A549 (cell line): ENCODE measurements at regions not wholly inside any gene's neighbourhood (a gene's known extent, or its start where the extent isn't known, plus 50 kb on each side); places are given as distances from the start of the nearest gene placed in this dataset.

Source experiments
- ATAC-seq, 2 experiments: fragments of 200-7000 bp in 1 of 2; fragments of >200 bp in 1 of 2; cut with Nextera tagmentation in 1 of 2; cut with Tn5 transposase in 1 of 2; 3 replicates each; pipeline versions ENCODE4 v1.8.0 to v1.9.1; 2018 to 2020; ENCODE audit warnings: mild to moderate bottlenecking in 1 of 2, moderate library complexity in 1 of 2
- CTCF ChIA-PET: fragments of 300-600 bp; sonication (Branson Sonifier 250); formaldehyde crosslinking; extraction: SDS; loops from one replicate; lab custom pipeline; 2021; ENCODE audit warnings: antibody characterized with exemption, inconsistent platforms; lab: Yijun Ruan, JAX
- POLR2A ChIA-PET: fragments of 350-600 bp; formaldehyde crosslinking; extraction: SDS; loops from one replicate; lab custom pipeline; 2021; ENCODE audit warnings: antibody characterized with exemption, inconsistent platforms; lab: Yijun Ruan, JAX
- DNase-seq, 2 experiments: peaks; one replicate each; pipeline versions ENCODE4 v3.0.0 to v3.0.0-alpha.2; 2011 to 2016; ENCODE audit warnings: low read depth in 1 of 2, low spot score in 1 of 2
- FAIRE-seq: peaks from 2 replicates; lab custom pipeline; 2011; peaks lifted over from hg19 to GRCh38; lab: Jason Lieb, UNC
- H3K27ac ChIP-seq, 2 experiments: fragments of >200 bp; sonication (Bioruptor Twin); formaldehyde crosslinking; 3 replicates each; pipeline ENCODE4 v1.5.1; 2016 to 2017
- H3K4me1 ChIP-seq: fragments of >200 bp; sonication (Bioruptor Twin); formaldehyde crosslinking; 3 replicates; pipeline ENCODE4 v1.6.1; 2016
- H3K4me2 ChIP-seq: fragments of >200 bp; sonication (Bioruptor Twin); formaldehyde crosslinking; 3 replicates; pipeline ENCODE4 v1.6.1; 2016
- H3K4me3 ChIP-seq: fragments of >200 bp; sonication (Bioruptor Twin); formaldehyde crosslinking; 3 replicates; pipeline ENCODE4 v1.5.1; 2016
- H3K9me3 ChIP-seq: fragments of >200 bp; sonication (Bioruptor Twin); formaldehyde crosslinking; 3 replicates; pipeline ENCODE4 v1.6.1; 2016
- CBX8 ChIP-seq: fragments of 200-600 bp; sonication (generic); IDR thresholded peaks from 2 replicates; pipeline ENCODE4 v1.6.1; 2016
- CHD2 ChIP-seq: fragments of 150-350 bp; IDR thresholded peaks from 2 replicates; pipeline ENCODE4 v1.6.1; 2014; ENCODE audit warnings: low read length; ENCODE audit not compliant: partially characterized antibody
- CHD4 ChIP-seq: fragments of 200-600 bp; sonication (generic); IDR thresholded peaks from 2 replicates; pipeline ENCODE4 v1.6.1; 2016; ENCODE audit warnings: antibody characterized with exemption, mild to moderate bottlenecking, borderline replicate concordance
- EP300 ChIP-seq, 2 experiments: fragments of >200 bp; sonication (Bioruptor Twin); formaldehyde crosslinking; IDR thresholded peaks; 2 replicates in 1 of 2; 3 replicates in 1 of 2; pipeline ENCODE4 v1.6.1; 2016 to 2017
- FOXS1 ChIP-seq: fragments of 250-450 bp; sonication (Bioruptor Pico); IDR thresholded peaks from 2 replicates; pipeline ENCODE4 v1.5.0; 2020; ENCODE audit warnings: mild to moderate bottlenecking, moderate library complexity
- HDAC2 ChIP-seq: fragments of 200-600 bp; sonication (generic); IDR thresholded peaks from 2 replicates; pipeline ENCODE4 v1.6.1; 2016
- HES2 ChIP-seq: fragments of >200 bp; sonication (Bioruptor Twin); formaldehyde crosslinking; IDR thresholded peaks from 2 replicates; pipeline ENCODE4 v1.6.1; 2016
- HOXB13 ChIP-seq: fragments of 250-450 bp; sonication (Bioruptor Pico); IDR thresholded peaks from 2 replicates; pipeline ENCODE4 v1.5.0; 2020; ENCODE audit warnings: low read depth, mild to moderate bottlenecking, moderate library complexity
- JUNB ChIP-seq: fragments of >200 bp; sonication (Bioruptor Twin); formaldehyde crosslinking; IDR thresholded peaks from 2 replicates; pipeline ENCODE4 v1.6.1; 2016
- KDM5A ChIP-seq: fragments of 200-600 bp; sonication (generic); IDR thresholded peaks from 2 replicates; pipeline ENCODE4 v1.6.1; 2016; ENCODE audit warnings: antibody characterized with exemption, mild to moderate bottlenecking
- MAFK ChIP-seq: fragments of 450-650 bp; IDR thresholded peaks from 2 replicates; pipeline ENCODE4 v1.6.1; 2014; ENCODE audit not compliant: partially characterized antibody
- MAX ChIP-seq: IDR thresholded peaks from 2 replicates; pipeline ENCODE4 v1.6.1; 2012
- MYC ChIP-seq: IDR thresholded peaks from 2 replicates; pipeline ENCODE4 v1.6.1; 2012; ENCODE audit warnings: mild to moderate bottlenecking, inconsistent platforms, low read length, improper control_type of control experiment, borderline replicate concordance
- NFE2L2 ChIP-seq: fragments of 150-350 bp; conservative IDR thresholded peaks from 2 replicates; pipeline ENCODE4 v1.6.1; 2014; ENCODE audit warnings: low read length
- NR3C1 ChIP-seq: fragments of >200 bp; sonication (Bioruptor Twin); formaldehyde crosslinking; IDR thresholded peaks from 3 replicates; pipeline ENCODE4 v1.6.1; 2017
- PBX3 ChIP-seq: IDR thresholded peaks from 2 replicates; pipeline ENCODE4 v1.6.1; 2012
- POLR2AphosphoS2 ChIP-seq: conservative IDR thresholded peaks from 2 replicates; pipeline ENCODE4 v1.6.1; 2012; ENCODE audit warnings: low read length, improper control_type of control experiment, inconsistent platforms
- TFCP2L1 ChIP-seq: fragments of 250-450 bp; sonication (Bioruptor Pico); IDR thresholded peaks from 2 replicates; pipeline ENCODE4 v1.5.0; 2021; ENCODE audit warnings: mild to moderate bottlenecking
- TP53 ChIP-seq: fragments of 250-450 bp; sonication (Bioruptor Pico); IDR thresholded peaks from 2 replicates; pipeline ENCODE4 v1.5.0; 2021; ENCODE audit warnings: mild to moderate bottlenecking, moderate library complexity
- USF2 ChIP-seq: fragments of 450-650 bp; IDR thresholded peaks from 2 replicates; pipeline ENCODE4 v1.6.1; 2014; ENCODE audit warnings: antibody characterized with exemption
- ZC3H11A ChIP-seq: fragments of 450-650 bp; IDR thresholded peaks from 2 replicates; pipeline ENCODE4 v1.6.1; 2014; ENCODE audit warnings: antibody characterized with exemption, mild to moderate bottlenecking
- ZNF302 ChIP-seq: fragments of 250-450 bp; sonication (Bioruptor Pico); IDR thresholded peaks from 2 replicates; pipeline ENCODE4 v1.9.0; 2021; ENCODE audit warnings: inconsistent platforms, mild to moderate bottlenecking, moderate library complexity
- ZSCAN20 ChIP-seq: fragments of 250-450 bp; sonication (Bioruptor Pico); IDR thresholded peaks from 2 replicates; pipeline ENCODE4 v1.8.0; 2022; ENCODE audit warnings: mild to moderate bottlenecking, moderate library complexity
- WGBS: methylation state at CpG from one replicate; pipeline ENCODE4 v1.1.6; 2017; ENCODE audit errors: missing lambda C conversion rate; 5-methylcytosine and 5-hydroxymethylcytosine counted together

GRCh38 chr18:5693699-5694294 is 150.0 kb upstream of the EPB41L3 start:
- Histone ChIP-seq H3K27ac (no peak overlapping the region), H3K4me2 (no peak overlapping the region), H3K4me3 (no peak overlapping the region), H3K9me3 (no peaks in the 10 kb centered on the region), H3K4me1 (no peaks in the 10 kb centered on the region)
- ATAC-seq, result no peak
- POLR2A ChIA-PET, result no interaction called here
- WGBS, result 9% methylated on average over 6 of the region's 6 CpGs
- DNase-seq, result no peak
- FAIRE-seq, result no peak
- CTCF ChIA-PET, result no interaction called here
- TF ChIP-seq HES2, result no peak
- no peak for TF ChIP-seq CHD2
- TF ChIP-seq NFE2L2, result no peak
- no peak for TF ChIP-seq EP300 (IDR thresholded peaks at IDR 0.05)

GRCh38 chr18:5678779-5679406 is 135.1 kb upstream of the EPB41L3 start:
- Histone ChIP-seq H3K9me3 (no peaks in the 10 kb centered on the region), H3K27ac (no peak overlapping the region), H3K4me3 (no peak overlapping the region), H3K4me2 (no peak overlapping the region), H3K4me1 (no peaks in the 10 kb centered on the region)
- no peak for TF ChIP-seq CBX8
- TF ChIP-seq NR3C1, result no peak
- TF ChIP-seq TFCP2L1 (CRISPR knock-in tag), result no peak
- no peak for TF ChIP-seq HOXB13 (CRISPR knock-in tag)
- TF ChIP-seq ZSCAN20, result no peak
- ChIA-PET CTCF (no interaction called here), POLR2A (no interaction called here)
- 0% methylated on average over 3 of the region's 3 CpGs for WGBS
- ATAC-seq, result no peak
- no peak for DNase-seq
- FAIRE-seq, result no peak

- no peak overlapping the region for H3K4me3 ChIP-seq
- H3K9me3 ChIP-seq, result no peaks in the 10 kb centered on the region
- TF ChIP-seq POLR2AphosphoS2, result no peak
- no peak for TF ChIP-seq ZC3H11A
- TF ChIP-seq FOXS1 (CRISPR knock-in tag), result no peak
- TF ChIP-seq HDAC2, result no peak
- no peak for TF ChIP-seq ZNF302
- TF ChIP-seq MYC, result no peak
- TF ChIP-seq MAX, result no peak
- TF ChIP-seq CHD2, result no peak
- TF ChIP-seq MAFK, result no peak
- no peak for TF ChIP-seq CHD4
- TF ChIP-seq TP53, result no peak
- TF ChIP-seq KDM5A, result no peak
- TF ChIP-seq TFCP2L1 (CRISPR knock-in tag), result no peak
- no peak for TF ChIP-seq PBX3
- TF ChIP-seq USF2, result no peak
- no peak for TF ChIP-seq NFE2L2
- TF ChIP-seq JUNB, result no peak
- H3K4me2 ChIP-seq, result no peak overlapping the region
- DNase-seq (no peak), ATAC-seq (no peak), FAIRE-seq (no peak)
- 22% methylated on average over 3 of the region's 3 CpGs for WGBS
- ChIA-PET POLR2A (no interaction called here), CTCF (interaction anchor here (0.6 kb wide), 1 partner anchor 217 kb away, joined by 3 read pairs; no protein-coding TSS in a partner anchor)
- no peaks in the 10 kb centered on the region for H3K4me1 ChIP-seq
- H3K27ac ChIP-seq, result no peak overlapping the region
Observed at GRCh38 chr18:5678278-5678677, 134.5 kb upstream of the EPB41L3 start.
